ENCODE measurements at regions not wholly inside any gene's neighbourhood (a gene's known extent, or its start where the extent isn't known, plus 50 kb on each side); places are given as distances from the start of the nearest gene placed in this dataset.
"Not testable (repeated sequence)": the region's sequence is repeated elsewhere in the genome, so short reads cannot be mapped to it uniquely, and the experiment has no call there.

- DNase-seq (ENCODE audit: low spot score), result not testable (repeated sequence)
Observed at GRCh38 chr4:158407961-158408360, 113.7 kb upstream of the RXFP1 start.

GRCh38 chr4:158410272-158410671, 111.4 kb upstream of the RXFP1 start:
- DNase-seq (ENCODE audit: low spot score), result no peak

- no peak for DNase-seq (ENCODE audit: low spot score)
Observed at GRCh38 chr4:158411269-158411668, 110.4 kb upstream of the RXFP1 start.

GRCh38 chr4:158418679-158419078, 103.0 kb upstream of the RXFP1 start:
- DNase-seq (ENCODE audit: low spot score), result not testable (repeated sequence)

GRCh38 chr4:158420782-158421181, 100.9 kb upstream of the RXFP1 start:
- DNase-seq (ENCODE audit: low spot score), result no peak

GRCh38 chr4:158422546-158422945, 99.1 kb upstream of the RXFP1 start:
- DNase-seq (ENCODE audit: low spot score), result no peak

- DNase-seq (ENCODE audit: low spot score), result no peak
Observed at GRCh38 chr4:158428242-158428641, 93.4 kb upstream of the RXFP1 start.

GRCh38 chr4:158442736-158443135, 78.9 kb upstream of the RXFP1 start:
- no peak for DNase-seq (ENCODE audit: low spot score)

GRCh38 chr4:158443731-158444130, 78.0 kb upstream of the RXFP1 start:
- no peak for DNase-seq (ENCODE audit: low spot score)

- no peak for DNase-seq (ENCODE audit: low spot score)
Observed at GRCh38 chr4:158444621-158445020, 77.1 kb upstream of the RXFP1 start.

- no peak for DNase-seq (ENCODE audit: low spot score)
Observed at GRCh38 chr4:158446106-158446505, 75.6 kb upstream of the RXFP1 start.

GRCh38 chr4:158450741-158451140, 70.9 kb upstream of the RXFP1 start:
- DNase-seq (ENCODE audit: low spot score), result no peak

GRCh38 chr4:158452116-158452515, 69.6 kb upstream of the RXFP1 start:
- DNase-seq (ENCODE audit: low spot score), result not testable (repeated sequence)

GRCh38 chr4:158458271-158458895, 63.3 kb upstream of the RXFP1 start:
- no peak for DNase-seq (ENCODE audit: low spot score)

GRCh38 chr4:158459085-158459820, 62.4 kb upstream of the RXFP1 start:
- DNase-seq (ENCODE audit: low spot score), result no peak

- DNase-seq (ENCODE audit: low spot score), result no peak
Observed at GRCh38 chr4:158461336-158461735, 60.3 kb upstream of the RXFP1 start.

GRCh38 chr4:158462611-158463010, 59.1 kb upstream of the RXFP1 start:
- DNase-seq (ENCODE audit: low spot score), result no peak
